Renal cortex interstitium (tissue), 11 donors: ENCODE measurements at regions not wholly inside any gene's neighbourhood (a gene's known extent, or its start where the extent isn't known, plus 50 kb on each side); places are given as distances from the start of the nearest gene placed in this dataset.

Source experiments
- DNase-seq, 11 donors: peaks; one replicate each; pipeline ENCODE4 v3.0.0-alpha.2; 2013; ENCODE audit warnings: low read depth in 9 of 11, low spot score in 4 of 11; ENCODE audit errors: extremely low read depth in 1 of 11

DNA sequence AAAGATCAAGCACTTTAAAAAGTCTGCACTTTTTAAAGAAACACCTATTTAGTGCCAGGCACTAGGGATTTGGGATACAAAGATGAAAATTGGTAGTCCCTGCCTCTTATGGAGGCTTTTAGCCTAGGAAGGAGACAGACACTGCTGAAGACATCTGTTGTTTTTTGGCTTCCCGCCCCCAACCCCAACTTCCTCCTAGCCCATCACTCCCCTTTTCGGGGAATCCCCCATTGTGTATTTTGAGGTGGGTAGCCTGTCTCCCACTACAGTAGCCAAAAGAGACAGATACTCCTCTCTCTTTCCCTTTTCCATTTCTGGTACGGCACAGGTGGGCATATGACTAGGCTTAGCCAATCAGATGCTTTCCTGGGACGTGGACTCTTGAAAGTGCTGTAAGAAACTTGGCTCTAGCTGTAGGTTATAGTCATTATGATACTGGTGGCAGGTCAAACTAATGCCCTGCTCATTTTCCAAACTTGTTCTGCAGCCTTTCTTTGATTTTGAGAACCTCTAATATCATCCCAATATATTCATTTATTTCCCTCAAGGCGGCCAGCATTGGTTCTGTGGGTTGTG, 194.6 kb upstream of the RBPJ start:
- DNase-seq = no peak

DNA sequence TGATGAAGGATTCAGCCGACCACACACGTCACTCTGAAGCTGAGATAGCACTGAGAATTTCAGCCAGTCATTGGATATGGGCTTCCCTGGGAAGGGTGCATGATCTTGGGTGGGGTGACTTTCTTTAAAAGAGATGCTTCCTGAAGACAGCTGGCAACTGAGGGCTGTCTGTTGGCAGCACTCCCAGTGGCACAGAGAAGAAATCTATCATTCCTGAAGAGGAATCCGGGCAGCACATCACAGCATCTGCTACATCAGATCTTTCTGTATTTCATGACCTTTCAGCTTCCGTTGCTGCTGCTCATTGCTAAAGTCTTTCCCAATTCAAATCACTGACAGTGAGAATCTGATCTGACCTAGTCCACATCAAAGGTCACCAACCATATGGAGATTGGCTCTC, 193.8 kb upstream of the RBPJ start:
- DNase-seq = no peak

DNA sequence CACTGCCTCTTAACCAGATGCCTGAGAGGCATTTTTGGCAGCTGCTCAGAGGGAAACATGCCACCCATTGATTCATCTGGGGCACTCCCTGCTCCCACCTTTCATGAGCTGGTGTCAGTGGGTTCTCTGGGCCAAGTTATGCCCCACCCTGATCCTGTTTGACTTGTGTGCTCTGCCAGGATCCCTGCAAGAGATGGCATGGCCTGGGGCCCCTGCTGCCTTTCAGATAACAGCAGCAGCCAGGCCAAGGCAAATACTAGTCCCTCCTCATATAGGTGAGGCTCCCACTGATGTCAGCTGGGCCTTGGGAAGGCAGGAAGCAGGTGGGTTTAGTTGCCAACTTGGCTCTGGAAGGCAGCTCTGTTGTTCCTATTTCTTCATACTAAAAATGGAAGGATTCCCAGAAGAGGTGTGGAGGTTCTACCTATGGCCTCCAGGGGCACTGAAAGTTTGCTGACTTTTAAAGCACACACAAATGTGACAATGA, 192.9 kb upstream of the RBPJ start:
- DNase-seq = no peak

DNA sequence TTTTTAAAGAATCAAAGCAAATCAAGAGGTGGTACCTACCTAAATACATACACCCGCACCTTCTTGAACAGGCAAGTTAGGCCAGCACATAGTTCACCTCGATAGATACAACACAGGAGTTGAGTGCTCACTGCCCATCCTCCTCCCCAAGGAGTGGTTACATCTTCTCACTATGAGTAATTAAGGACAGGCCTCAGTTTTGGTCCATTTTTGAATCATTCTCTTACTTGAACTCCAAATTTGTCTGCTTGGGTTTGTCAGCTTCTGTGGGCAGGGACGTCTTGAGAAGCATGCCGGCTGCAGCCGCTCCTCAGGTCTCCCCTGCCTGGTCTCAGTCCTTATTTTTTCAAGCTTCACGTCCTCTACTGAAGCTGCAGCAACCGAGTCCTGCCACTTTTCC, 190.6 kb upstream of the RBPJ start:
- DNase-seq = no peak

DNA sequence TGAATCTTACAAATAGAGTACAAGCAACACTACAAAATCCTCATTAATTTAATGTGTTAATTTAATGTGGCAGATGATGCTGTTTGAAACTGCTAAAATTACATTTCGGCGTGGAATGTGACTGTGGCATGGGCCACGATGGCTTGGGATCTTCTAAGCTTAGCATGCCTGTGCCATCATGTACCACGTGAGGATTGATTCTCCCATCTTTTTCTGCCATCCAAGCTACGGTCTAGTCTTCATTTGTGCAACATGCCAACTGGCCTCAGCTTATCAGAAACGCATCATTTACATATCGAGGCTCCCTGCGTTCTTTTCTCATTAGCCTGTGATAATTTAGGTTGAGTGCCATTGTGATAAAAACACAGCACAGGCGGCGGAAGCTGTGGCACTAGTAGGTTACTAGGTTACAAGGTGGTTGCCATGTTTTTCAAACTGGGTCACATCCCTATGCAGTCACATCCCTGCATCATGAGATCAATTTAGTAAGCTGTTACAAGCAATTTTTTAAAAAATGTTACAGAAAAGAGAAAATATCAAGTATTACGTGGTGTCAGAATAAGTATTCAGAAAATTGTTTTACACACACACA, 189.9 kb upstream of the RBPJ start:
- no peak for DNase-seq

DNA sequence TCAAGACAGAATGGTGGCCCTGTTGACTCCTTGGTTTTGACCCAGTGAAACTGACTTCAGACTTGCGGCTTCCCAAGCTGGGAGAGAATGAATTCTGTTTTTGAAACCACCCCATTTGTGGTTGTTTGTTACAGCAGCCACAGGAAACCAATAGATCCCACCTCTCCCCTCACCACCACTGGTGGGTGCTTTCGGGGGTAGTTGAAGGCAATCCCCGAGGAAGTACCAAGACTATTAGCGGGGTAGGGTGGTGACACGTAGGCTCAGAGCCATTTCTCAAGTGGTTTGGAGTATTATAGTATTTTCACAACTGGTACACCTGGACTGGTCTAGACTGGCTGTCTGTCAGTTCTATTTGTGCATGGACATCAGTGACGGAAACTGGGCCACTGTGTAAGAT, 189.1 kb upstream of the RBPJ start:
- DNase-seq = no peak

DNA sequence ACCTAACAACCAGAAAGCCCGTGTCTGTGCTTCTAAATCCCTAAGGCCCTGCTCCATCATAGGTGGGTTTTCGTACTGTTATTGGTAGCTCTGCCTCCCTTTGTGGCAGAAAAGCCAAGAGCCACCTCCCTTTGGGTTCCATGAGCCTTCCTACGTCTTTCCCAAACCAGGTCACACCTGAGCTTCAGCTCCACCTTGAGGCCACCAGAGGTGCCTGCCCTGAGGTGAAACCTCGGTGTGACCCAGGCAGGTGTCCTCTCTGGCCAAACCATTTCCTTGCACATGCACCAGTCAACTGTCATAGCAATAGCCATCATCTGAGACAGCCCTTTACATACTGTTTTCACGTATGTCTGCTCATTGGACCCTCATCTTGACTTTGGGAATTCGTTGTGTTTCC, 188.0 kb upstream of the RBPJ start:
- DNase-seq = no peak

DNA sequence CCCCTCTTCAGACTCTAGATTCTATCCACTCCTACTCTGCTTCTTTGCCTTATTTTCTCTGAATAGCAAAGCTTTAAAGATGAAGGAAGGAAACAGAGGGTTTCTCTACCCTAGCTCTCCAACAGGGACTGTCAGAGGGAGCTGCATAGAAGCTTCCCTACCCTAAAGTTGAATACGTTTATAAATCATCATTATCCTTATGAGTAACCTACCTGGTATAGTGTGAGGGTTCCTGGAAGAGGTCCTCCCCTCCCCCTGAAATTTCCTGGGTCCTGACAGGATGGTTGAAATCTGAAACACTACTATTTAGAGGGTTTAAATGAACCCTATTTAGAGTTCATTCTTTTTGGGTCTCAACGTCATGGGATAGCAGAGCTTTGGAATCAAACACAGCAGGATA, 187.0 kb upstream of the RBPJ start:
- no peak for DNase-seq

DNA sequence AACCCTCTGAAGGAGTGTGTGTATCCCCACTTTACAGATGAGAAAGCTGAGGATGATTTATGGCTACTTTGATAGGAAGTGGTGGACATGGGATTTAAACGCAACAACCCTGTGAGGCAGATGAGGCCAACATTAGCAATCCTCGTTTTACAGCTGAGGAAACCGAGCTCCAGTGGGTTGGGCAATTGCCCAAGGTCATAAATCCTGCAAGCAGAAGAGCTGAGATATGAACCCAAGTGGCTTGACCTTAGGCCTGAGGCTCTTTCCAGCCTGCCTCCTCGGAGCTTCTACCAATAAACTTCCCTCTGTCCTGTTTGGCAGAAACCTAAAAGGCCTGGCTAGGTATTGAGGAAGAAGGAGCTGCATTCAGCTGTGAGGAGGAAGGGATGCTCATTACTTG, 185.5 kb upstream of the RBPJ start:
- DNase-seq = no peak

DNA sequence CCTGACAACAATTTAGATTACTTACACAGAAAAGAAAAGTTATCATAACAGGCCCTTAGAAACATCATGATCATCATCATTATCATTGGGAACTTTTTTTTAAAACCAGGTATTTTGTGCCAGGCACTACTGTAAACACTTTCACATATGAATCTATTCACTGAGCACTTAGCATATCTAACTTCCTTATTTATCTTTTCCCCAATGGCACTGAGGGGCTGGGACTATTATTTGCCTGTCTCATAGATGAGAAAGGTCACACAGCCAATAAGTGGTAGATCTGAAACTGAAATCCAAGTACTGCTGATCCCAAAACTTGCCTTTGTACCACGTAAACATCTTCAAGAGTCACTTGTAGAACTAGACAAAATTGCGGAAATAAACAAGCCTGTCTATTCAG, 184.2 kb upstream of the RBPJ start:
- DNase-seq = no peak

DNA sequence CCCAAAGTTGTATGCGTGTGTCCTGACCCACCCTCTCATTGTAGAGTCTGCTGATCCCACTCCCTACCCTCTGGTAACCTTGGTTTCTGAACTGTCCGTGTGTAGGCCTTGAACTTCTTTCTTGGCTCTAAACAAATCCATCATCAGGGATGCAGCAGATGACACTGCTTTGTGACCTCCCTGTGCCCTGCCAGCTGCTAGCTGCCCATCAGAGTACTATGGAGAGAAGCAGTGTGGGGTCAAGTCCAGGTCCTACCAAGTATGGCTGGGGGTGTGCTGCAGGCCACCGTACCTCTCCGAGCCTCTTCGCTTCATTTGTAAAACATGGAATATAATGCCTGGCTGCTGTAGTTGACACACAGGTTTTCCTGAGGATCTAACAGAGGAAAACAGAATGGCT, 183.5 kb upstream of the RBPJ start:
- no peak for DNase-seq

DNA sequence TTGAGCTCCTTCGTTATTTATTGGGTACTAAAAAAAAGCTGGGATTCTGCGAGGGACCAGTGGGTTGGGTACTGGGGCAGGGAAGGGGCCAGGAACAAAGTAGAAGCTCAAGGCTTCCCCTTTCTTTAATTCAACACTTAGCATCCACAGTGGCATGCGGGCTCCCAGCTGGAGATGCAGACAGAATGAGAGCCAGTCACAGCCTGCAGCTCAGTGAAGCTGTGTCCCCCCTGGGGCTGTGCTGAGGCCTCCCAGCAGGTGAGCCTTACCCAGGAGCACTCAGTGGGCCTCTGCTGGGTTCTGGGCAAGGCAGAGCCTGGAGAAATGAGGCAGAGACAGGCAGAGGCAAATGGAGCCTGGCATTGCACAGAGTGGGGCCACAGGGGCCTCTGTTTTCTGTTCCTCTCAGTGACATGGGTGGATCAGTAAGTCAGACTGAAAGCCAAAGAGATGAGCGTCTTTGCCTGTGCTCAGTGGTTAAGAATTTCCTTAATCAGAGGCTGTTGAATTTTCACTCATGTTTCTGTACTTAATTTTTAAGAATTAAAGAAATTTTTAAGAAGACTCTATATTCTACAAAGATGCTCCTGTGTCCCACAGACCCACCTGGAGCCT, 181.4 kb upstream of the RBPJ start:
- no peak for DNase-seq

DNA sequence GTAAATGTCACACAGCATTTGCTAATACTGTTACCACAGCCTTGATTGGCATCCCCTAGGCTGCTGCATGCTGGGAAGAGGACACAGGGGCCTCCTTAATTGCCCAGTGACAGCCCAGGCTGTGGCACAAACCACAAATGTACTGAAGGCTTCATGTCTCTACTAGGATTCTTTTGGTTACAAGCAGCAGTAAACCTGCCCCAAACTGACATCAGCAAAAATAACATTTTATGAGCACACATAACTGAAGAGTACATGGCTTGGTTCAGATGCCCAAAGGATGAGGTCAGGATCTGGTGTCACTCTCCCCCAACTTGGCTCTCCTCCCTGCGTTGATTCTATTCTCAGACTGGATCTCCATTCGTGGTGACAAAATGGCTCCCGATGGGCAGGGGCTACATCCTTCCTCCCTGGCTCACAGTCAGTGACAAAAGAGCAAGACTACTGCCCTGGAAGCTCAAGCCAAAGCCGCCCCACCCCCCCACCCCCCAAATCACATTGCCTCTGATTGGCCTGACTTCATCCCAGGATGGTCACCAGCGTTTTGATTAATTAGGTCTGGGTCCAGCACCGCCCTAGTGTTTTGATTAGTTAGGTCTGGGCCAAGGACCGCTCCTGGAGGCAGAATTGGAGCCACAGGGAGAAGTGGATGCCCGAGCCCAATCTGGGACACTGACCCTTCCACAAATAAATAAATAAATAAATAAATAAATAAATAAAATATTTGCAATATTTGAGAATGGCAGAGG, 180.5 kb upstream of the RBPJ start:
- no peak for DNase-seq

DNA sequence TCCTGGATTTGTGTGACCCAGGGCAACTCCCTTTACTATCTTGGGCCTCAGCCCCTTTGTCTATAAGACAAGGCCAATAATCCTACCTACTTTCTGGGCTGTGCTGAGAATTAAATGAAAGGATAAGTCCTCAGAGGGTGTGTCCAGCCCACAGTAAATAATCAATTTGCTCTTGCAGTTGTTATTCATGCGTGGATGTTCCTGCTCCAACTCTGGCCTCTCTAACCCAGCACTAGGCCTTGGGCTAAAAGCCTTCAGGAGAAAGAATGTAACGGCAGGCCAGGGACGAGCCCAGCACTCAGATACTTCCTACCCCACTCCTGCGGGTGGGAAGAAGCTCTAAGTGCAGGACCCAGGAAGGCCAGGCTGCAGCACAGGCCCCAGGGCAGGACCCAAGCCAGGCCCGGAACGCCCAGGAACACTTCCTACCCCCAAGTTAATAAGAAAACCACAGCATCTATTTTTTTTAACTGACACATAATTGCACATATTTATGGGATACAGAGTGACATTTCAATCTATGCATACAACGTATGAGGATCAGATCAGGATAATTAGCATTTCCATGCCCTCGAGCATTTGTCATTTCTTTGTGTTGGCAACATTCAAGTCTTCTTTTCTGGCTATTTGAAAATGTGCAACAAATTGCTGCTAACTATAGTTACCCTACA, 179.6 kb upstream of the RBPJ start:
- DNase-seq = no peak

DNA sequence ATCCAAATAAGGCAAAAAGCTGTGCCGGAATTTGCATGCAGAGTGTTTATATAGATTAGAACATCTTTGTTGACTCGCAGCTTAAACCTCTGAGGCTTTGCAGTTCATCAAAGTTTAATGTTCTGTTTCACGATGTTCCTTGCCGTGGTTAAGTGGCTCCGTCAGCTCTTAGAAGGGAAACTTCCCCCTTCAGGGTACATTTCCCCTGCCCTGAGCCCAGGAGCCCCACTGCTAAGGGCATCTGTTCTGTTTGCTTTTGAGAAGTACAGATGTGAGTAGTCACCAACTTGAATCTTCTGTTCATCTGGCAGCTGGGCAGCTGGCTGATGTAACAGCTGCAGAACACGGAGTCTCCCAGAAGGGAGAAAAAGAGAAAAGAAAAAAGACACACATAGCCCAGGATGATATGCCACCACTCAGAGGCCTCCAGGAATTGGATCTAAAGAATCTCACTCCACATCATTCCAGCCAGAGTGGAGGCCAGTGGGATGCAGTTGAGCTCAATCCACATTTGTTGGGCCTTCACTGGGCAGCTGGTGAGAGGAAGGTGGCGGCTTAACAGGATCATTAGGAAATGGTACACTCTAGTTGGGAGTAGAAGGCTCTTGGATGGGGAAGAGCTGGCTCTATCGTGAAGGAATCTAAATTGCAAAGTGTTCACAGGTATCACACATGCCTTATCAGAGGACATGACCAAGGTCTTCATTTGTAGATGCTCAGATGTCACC, 178.7 kb upstream of the RBPJ start:
- peak in 6 of 11 donors; percentile 11 to 37 (median 20) for DNase-seq

DNA sequence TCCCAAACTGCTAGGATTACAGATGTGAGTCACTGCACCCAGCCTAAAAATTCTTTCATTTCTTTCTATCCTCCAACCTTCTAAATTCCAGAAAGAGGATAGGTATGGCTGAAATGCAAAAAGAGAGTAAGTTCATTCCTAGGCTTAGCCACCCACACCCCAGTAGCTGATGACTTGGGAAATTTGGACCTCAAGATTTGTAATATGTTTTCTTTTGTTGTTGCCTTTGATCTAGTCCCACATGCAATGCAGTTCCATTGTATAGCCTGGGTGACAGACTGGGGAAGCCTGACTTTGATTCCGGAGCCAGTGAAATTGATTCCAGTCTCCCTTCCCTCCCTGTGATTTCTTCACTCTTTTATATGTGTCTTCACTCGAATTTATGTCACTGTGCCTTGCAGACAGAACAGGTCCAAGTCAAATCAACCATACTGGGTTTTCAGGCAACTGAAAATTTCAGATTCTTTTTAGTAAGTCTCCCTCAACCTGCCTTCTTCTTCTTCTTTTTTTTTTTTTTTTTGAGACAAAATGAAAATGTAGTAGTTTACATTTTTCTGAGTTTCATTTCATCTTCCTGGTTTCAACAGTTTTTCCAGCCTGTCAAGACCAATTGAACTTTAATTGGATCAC, 176.2 kb upstream of the RBPJ start:
- no peak for DNase-seq

DNA sequence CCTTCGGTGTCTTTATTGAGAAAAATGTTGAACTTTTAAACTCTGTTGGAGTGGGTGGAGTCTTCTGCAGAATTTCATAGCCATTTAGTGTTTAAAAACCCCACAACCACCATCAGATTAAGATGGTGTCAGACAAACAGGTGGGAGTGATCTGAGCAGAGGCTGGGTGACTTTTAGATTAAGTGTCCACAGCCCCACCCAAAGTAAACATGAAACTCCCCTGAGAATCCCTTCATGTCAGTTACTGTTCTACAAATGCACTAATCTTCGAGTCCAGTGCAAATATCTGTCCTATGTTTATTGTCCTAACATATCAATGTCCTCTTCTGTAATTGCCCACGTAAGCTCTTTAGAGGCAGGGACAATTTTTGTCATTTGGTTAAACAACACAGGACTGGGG, 175.6 kb upstream of the RBPJ start:
- DNase-seq = no peak

DNA sequence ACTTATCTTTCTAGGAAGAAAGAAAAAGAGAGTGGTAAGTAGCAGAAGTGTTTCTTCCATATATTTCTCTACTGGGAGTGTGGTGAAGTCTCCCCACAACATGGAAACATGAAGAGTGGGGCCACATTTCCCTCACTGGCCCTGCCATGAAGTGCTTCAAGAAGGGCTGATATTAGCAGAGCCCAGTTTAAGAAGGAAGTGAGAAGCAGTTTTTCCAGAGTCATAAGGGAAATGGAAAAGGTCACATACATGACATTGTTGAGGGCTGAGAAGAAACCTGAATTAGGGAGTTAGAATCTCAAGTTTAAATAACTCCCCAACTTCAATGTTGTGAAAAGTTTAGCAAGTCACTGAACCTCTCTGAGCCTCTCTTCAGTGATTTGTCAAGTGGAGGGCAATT, 171.9 kb upstream of the RBPJ start:
- DNase-seq = no peak

DNA sequence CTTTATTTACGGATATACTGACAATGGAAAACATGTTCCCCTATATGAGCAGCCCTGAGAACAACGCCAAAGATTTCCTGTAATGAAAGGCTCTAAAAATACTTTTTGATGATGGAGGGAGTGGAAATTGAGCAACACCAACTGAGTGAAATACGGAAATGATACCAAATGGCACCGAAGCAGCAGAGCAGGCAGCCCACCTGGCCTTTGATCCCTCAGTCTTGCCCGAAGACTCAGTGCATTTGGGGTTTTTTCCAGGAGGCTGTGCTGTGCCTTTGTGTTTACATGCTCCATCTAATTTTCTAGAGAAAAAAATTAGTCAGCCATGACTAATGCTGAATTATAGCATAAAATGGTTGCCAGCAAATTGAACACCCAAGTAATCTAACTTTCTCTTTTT, 169.9 kb upstream of the RBPJ start:
- no peak for DNase-seq
